ENCODE measurements at regions not wholly inside any gene's neighbourhood (a gene's known extent, or its start where the extent isn't known, plus 50 kb on each side); places are given as distances from the start of the nearest gene placed in this dataset.

DNA sequence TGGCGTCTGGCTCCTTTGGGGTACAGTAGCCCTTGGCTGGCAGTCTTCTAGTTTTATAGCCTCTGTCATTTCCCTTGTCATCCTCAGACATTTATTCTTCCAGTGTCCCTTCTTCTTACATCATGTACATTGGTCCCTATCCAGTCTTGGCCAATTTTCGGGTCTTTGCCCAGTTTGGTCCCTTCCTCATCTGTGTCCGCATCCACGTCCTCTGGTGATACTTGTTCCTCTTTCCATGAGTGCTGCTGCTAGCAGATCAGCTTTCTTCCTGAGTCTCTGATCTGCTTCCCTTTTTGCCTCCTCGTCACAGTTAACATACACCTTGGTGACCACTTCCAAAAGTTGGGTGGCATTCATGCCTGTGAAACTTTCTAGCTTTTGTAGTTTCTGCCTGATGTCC is 86.2 kb upstream of the GPR6 start:
- no peak overlapping the region for H3K27ac ChIP-seq (ENCODE audit: insufficient read depth, low read length, poor library complexity, severe bottlenecking)
- Mint-ChIP-seq H3K36me3 (no peaks in the 10 kb centered on the region), H3K27ac (no peak overlapping the region), H3K4me1 (peaks cover 0 to 2% (median 0%) of the 10 kb centered on the region in 4 donors), H3K27me3 (peaks cover 7% of the 10 kb centered on the region), H3K9me3 (peaks cover 0 to 2% (median 0%) of the 10 kb centered on the region in 7 donors), H3K4me3 (no peak overlapping the region)
- no peaks in the 10 kb centered on the region for H3K9me3 ChIP-seq (ENCODE audit: control insufficient read depth in 2 of 2, low read length in 2 of 2)
- DNase-seq (no peak), ATAC-seq (ENCODE audit: low read depth in 2 of 2) (no peak)
- no peaks in the 10 kb centered on the region for H3K27me3 ChIP-seq (ENCODE audit: control insufficient read depth, insufficient read depth, low read length)
- H3K36me3 ChIP-seq (ENCODE audit: control insufficient read depth, insufficient read depth, low read length), result no peaks in the 10 kb centered on the region
- no peaks in the 10 kb centered on the region for H3K4me1 ChIP-seq (ENCODE audit: control insufficient read depth, insufficient read depth, low read length, poor library complexity, severe bottlenecking)
- H3K4me3 ChIP-seq (ENCODE audit: low read depth, low read length), result no peak overlapping the region

GRCh38 chr6:109892451-109893435 is 85.4 kb upstream of the GPR6 start:
- H3K4me3 Mint-ChIP-seq, result no peak overlapping the region
- H3K27ac ChIP-seq (ENCODE audit: insufficient read depth, low read length, poor library complexity, severe bottlenecking), result no peak overlapping the region
- H3K27ac Mint-ChIP-seq, result no peak overlapping the region

DNA sequence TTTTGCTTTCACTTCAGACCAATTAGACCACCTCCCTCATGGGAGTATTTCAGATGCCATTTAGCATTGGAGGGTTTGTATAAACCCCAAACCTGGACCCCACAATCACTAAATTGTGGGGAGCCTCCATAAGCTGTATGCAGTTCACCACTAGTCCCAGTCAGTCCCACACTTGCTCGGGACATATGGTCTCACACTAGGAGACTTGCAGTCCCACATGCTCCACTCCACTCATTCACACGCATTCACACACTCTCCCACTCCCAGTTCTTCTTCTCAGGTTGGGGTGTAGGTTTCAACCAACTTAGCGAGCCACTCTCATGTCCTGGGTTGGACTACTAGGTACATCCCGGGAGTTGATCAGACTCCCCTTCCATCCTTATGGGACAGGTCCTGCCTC is 84.5 kb upstream of the GPR6 start:
- H3K4me3 ChIP-seq (ENCODE audit: low read depth, low read length), result no peak overlapping the region
- H3K36me3 ChIP-seq (ENCODE audit: control insufficient read depth, insufficient read depth, low read length), result no peaks in the 10 kb centered on the region
- ATAC-seq (ENCODE audit: low read depth in 2 of 2) (no peak), DNase-seq (no peak)
- H3K9me3 Mint-ChIP-seq, result peaks cover 0 to 2% (median 0%) of the 10 kb centered on the region in 7 donors
- peaks cover 11% of the 10 kb centered on the region for H3K27me3 Mint-ChIP-seq
- no peaks in the 10 kb centered on the region for H3K36me3 Mint-ChIP-seq
- no peaks in the 10 kb centered on the region for H3K4me1 ChIP-seq (ENCODE audit: control insufficient read depth, insufficient read depth, low read length, poor library complexity, severe bottlenecking)
- no peaks in the 10 kb centered on the region for H3K27me3 ChIP-seq (ENCODE audit: control insufficient read depth, insufficient read depth, low read length)
- H3K4me3 Mint-ChIP-seq, result no peak overlapping the region
- H3K27ac Mint-ChIP-seq, result no peak overlapping the region
- H3K4me1 Mint-ChIP-seq, result peaks cover 0 to 2% (median 0%) of the 10 kb centered on the region in 4 donors
- no peaks in the 10 kb centered on the region for H3K9me3 ChIP-seq (ENCODE audit: control insufficient read depth in 2 of 2, low read length in 2 of 2)
- H3K27ac ChIP-seq (ENCODE audit: insufficient read depth, low read length, poor library complexity, severe bottlenecking), result no peak overlapping the region

More at GRCh38 chr6:109892451-109893435, 85.4 kb upstream of the GPR6 start:
- Histone ChIP-seq H3K4me3 (ENCODE audit: low read depth, low read length) (no peak overlapping the region), H3K9me3 (ENCODE audit: control insufficient read depth in 2 of 2, low read length in 2 of 2) (no peaks in the 10 kb centered on the region), H3K4me1 (ENCODE audit: control insufficient read depth, insufficient read depth, low read length, poor library complexity, severe bottlenecking) (no peaks in the 10 kb centered on the region), H3K27me3 (ENCODE audit: control insufficient read depth, insufficient read depth, low read length) (no peaks in the 10 kb centered on the region), H3K36me3 (ENCODE audit: control insufficient read depth, insufficient read depth, low read length) (no peaks in the 10 kb centered on the region)
- peaks cover 10% of the 10 kb centered on the region for H3K27me3 Mint-ChIP-seq
- no peaks in the 10 kb centered on the region for H3K36me3 Mint-ChIP-seq
- H3K4me1 Mint-ChIP-seq, result peaks cover 0 to 2% (median 0%) of the 10 kb centered on the region in 4 donors
- H3K9me3 Mint-ChIP-seq, result peaks cover 0 to 2% (median 0%) of the 10 kb centered on the region in 7 donors
- no peak for DNase-seq
- ATAC-seq (ENCODE audit: low read depth in 2 of 2), result no peak

- H3K27me3 Mint-ChIP-seq, result peaks cover 11% of the 10 kb centered on the region
- Histone ChIP-seq H3K4me3 (ENCODE audit: low read depth, low read length) (no peak overlapping the region), H3K36me3 (ENCODE audit: control insufficient read depth, insufficient read depth, low read length) (no peaks in the 10 kb centered on the region), H3K27ac (ENCODE audit: insufficient read depth, low read length, poor library complexity, severe bottlenecking) (no peak overlapping the region), H3K27me3 (ENCODE audit: control insufficient read depth, insufficient read depth, low read length) (no peaks in the 10 kb centered on the region), H3K4me1 (ENCODE audit: control insufficient read depth, insufficient read depth, low read length, poor library complexity, severe bottlenecking) (no peaks in the 10 kb centered on the region), H3K9me3 (ENCODE audit: control insufficient read depth in 2 of 2, low read length in 2 of 2) (no peaks in the 10 kb centered on the region)
- no peaks in the 10 kb centered on the region for H3K36me3 Mint-ChIP-seq
- no peak overlapping the region for H3K27ac Mint-ChIP-seq
- peaks cover 0 to 2% (median 0%) of the 10 kb centered on the region in 4 donors for H3K4me1 Mint-ChIP-seq
- H3K4me3 Mint-ChIP-seq, result no peak overlapping the region
- DNase-seq (no peak), ATAC-seq (ENCODE audit: low read depth in 2 of 2) (no peak)
- H3K9me3 Mint-ChIP-seq, result peaks cover 0 to 2% (median 0%) of the 10 kb centered on the region in 7 donors
These were observed 83.9 kb upstream of the GPR6 start for GRCh38 chr6:109894181-109894580.

DNA sequence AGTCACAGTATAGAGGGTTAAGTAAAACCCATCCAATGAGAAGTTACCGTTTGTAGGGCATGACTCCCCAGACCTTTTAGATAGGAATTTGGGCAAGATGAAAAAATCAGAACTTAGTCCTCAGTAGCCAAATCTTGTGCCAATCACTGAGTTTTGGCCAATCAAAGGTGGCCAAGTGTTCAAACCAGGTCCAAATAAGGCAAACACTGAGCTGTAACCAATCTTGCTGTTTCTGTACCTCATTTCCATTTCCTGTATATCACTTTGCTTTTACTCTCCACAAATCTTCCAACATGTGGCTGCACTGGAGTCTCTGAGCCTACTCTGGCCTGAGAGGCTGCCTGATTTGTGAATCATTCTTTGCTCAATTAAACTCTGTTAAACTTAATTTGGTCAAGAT is 81.8 kb upstream of the GPR6 start:
- Histone ChIP-seq H3K27me3 (ENCODE audit: control insufficient read depth, insufficient read depth, low read length) (peaks cover 2% of the 10 kb centered on the region), H3K4me3 (ENCODE audit: low read depth, low read length) (no peak overlapping the region), H3K9me3 (ENCODE audit: control insufficient read depth in 2 of 2, low read length in 2 of 2) (no peaks in the 10 kb centered on the region), H3K36me3 (ENCODE audit: control insufficient read depth, insufficient read depth, low read length) (no peaks in the 10 kb centered on the region), H3K4me1 (ENCODE audit: control insufficient read depth, insufficient read depth, low read length, poor library complexity, severe bottlenecking) (no peaks in the 10 kb centered on the region), H3K27ac (ENCODE audit: insufficient read depth, low read length, poor library complexity, severe bottlenecking) (no peak overlapping the region)
- Mint-ChIP-seq H3K27me3 (peaks cover 17% of the 10 kb centered on the region), H3K4me3 (no peak overlapping the region), H3K9me3 (peaks cover 0 to 2% (median 0%) of the 10 kb centered on the region in 7 donors), H3K4me1 (peaks cover 0 to 2% (median 0%) of the 10 kb centered on the region in 4 donors), H3K27ac (peak overlapping the region in 1 of 3 donors; percentile 38), H3K36me3 (no peaks in the 10 kb centered on the region)
- no peak for DNase-seq
- ATAC-seq (ENCODE audit: low read depth in 2 of 2), result no peak

- peaks cover 0 to 2% (median 0%) of the 10 kb centered on the region in 7 donors for H3K9me3 Mint-ChIP-seq
- peaks cover 2% of the 10 kb centered on the region for H3K27me3 ChIP-seq (ENCODE audit: control insufficient read depth, insufficient read depth, low read length)
- H3K4me3 ChIP-seq (ENCODE audit: low read depth, low read length), result no peak overlapping the region
- ATAC-seq (ENCODE audit: low read depth in 2 of 2) (no peak), DNase-seq (no peak)
- peaks cover 0 to 2% (median 0%) of the 10 kb centered on the region in 4 donors for H3K4me1 Mint-ChIP-seq
- no peaks in the 10 kb centered on the region for H3K9me3 ChIP-seq (ENCODE audit: control insufficient read depth in 2 of 2, low read length in 2 of 2)
- H3K27ac Mint-ChIP-seq, result no peak overlapping the region
- peaks cover 17% of the 10 kb centered on the region for H3K27me3 Mint-ChIP-seq
- H3K36me3 ChIP-seq (ENCODE audit: control insufficient read depth, insufficient read depth, low read length), result no peaks in the 10 kb centered on the region
- no peaks in the 10 kb centered on the region for H3K36me3 Mint-ChIP-seq
- no peaks in the 10 kb centered on the region for H3K4me1 ChIP-seq (ENCODE audit: control insufficient read depth, insufficient read depth, low read length, poor library complexity, severe bottlenecking)
- no peak overlapping the region for H3K27ac ChIP-seq (ENCODE audit: insufficient read depth, low read length, poor library complexity, severe bottlenecking)
- H3K4me3 Mint-ChIP-seq, result no peak overlapping the region
These were observed 81.1 kb upstream of the GPR6 start for GRCh38 chr6:109897025-109897424.

GRCh38 chr6:109897561-109898080 is 80.5 kb upstream of the GPR6 start:
- ATAC-seq (ENCODE audit: low read depth in 2 of 2) (no peak), DNase-seq (no peak)

More at GRCh38 chr6:109897561-109898080, 80.5 kb upstream of the GPR6 start:
- peaks cover 2% of the 10 kb centered on the region for H3K27me3 ChIP-seq (ENCODE audit: control insufficient read depth, insufficient read depth, low read length)
- H3K4me1 ChIP-seq (ENCODE audit: control insufficient read depth, insufficient read depth, low read length, poor library complexity, severe bottlenecking), result no peaks in the 10 kb centered on the region
- Mint-ChIP-seq H3K4me3 (no peak overlapping the region), H3K4me1 (peaks cover 0 to 2% (median 0%) of the 10 kb centered on the region in 4 donors), H3K27ac (no peak overlapping the region), H3K36me3 (no peaks in the 10 kb centered on the region), H3K9me3 (peaks cover 0 to 2% (median 0%) of the 10 kb centered on the region in 7 donors), H3K27me3 (peaks cover 17% of the 10 kb centered on the region)
- no peak overlapping the region for H3K4me3 ChIP-seq (ENCODE audit: low read depth, low read length)
- no peak overlapping the region for H3K27ac ChIP-seq (ENCODE audit: insufficient read depth, low read length, poor library complexity, severe bottlenecking)
- no peaks in the 10 kb centered on the region for H3K36me3 ChIP-seq (ENCODE audit: control insufficient read depth, insufficient read depth, low read length)
- no peaks in the 10 kb centered on the region for H3K9me3 ChIP-seq (ENCODE audit: control insufficient read depth in 2 of 2, low read length in 2 of 2)
